Nephron (organoid): ENCODE measurements at regions not wholly inside any gene's neighbourhood (a gene's known extent, or its start where the extent isn't known, plus 50 kb on each side); places are given as distances from the start of the nearest gene placed in this dataset.
"Not testable (repeated sequence)": the region's sequence is repeated elsewhere in the genome, so short reads cannot be mapped to it uniquely, and the experiment has no call there.

Experiments
- H3K27ac Mint-ChIP-seq, 3 experiments: 2 replicates each; pipeline ENCODE4 v1.8.0; 2020; ENCODE audit warnings: mixed read lengths in 3 of 3, mild to moderate bottlenecking in 2 of 3, moderate library complexity in 1 of 3
- H3K27me3 Mint-ChIP-seq: 2 replicates; pipeline ENCODE4 v1.8.0; 2021; ENCODE audit warnings: low read depth, mild to moderate bottlenecking, moderate library complexity, mixed read lengths
- H3K36me3 Mint-ChIP-seq: 2 replicates; pipeline ENCODE4 v1.8.0; 2020; ENCODE audit warnings: low read depth, mixed read lengths
- H3K4me1 Mint-ChIP-seq: 2 replicates; pipeline ENCODE4 v1.8.0; 2020; ENCODE audit warnings: mixed read lengths
- H3K4me3 Mint-ChIP-seq, 3 experiments: 2 replicates each; pipeline ENCODE4 v1.8.0; 2020; ENCODE audit warnings: mild to moderate bottlenecking in 3 of 3, mixed read lengths in 3 of 3, moderate library complexity in 2 of 3
- H3K9me3 Mint-ChIP-seq: 2 replicates; pipeline ENCODE4 v1.8.0; 2020; ENCODE audit warnings: mixed read lengths
- TF ChIP-seq, protein P1 (sequence below), 3 experiments: fragments of 200-600 bp; sonication (generic); IDR thresholded peaks; one replicate each; pipeline ENCODE4 v1.5.0; 2021; ENCODE audit warnings: antibody characterized with exemption in 3 of 3; ENCODE audit not compliant: unreplicated experiment in 3 of 3

DNA sequence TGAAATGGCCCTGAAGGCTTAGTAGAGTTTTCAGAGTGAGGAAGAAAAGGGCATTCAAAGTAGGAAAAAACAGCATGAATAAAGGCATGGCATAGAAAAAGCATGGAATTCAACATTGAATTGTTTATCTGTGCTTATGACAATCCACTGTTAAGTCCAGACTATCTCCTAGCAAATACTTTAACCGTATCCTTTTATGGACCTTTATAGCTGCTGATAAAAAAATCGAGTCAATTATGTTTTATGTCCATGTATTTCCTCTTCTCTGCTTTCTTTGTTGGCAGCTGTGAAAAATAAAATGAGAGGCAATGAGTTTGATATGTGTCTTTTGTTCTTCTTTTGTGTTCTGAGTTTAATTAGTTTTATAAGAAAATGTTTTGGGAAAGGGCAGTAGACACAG, 70.4 kb downstream of the TDRD15 start:
- Mint-ChIP-seq H3K4me3 (no peak overlapping the region), H3K4me1 (peaks cover 6% of the 10 kb centered on the region), H3K36me3 (no peaks in the 10 kb centered on the region), H3K27me3 (no peaks in the 10 kb centered on the region), H3K27ac (no peak overlapping the region), H3K9me3 (peaks cover 10% of the 10 kb centered on the region)
- TF ChIP-seq, protein P1, sequence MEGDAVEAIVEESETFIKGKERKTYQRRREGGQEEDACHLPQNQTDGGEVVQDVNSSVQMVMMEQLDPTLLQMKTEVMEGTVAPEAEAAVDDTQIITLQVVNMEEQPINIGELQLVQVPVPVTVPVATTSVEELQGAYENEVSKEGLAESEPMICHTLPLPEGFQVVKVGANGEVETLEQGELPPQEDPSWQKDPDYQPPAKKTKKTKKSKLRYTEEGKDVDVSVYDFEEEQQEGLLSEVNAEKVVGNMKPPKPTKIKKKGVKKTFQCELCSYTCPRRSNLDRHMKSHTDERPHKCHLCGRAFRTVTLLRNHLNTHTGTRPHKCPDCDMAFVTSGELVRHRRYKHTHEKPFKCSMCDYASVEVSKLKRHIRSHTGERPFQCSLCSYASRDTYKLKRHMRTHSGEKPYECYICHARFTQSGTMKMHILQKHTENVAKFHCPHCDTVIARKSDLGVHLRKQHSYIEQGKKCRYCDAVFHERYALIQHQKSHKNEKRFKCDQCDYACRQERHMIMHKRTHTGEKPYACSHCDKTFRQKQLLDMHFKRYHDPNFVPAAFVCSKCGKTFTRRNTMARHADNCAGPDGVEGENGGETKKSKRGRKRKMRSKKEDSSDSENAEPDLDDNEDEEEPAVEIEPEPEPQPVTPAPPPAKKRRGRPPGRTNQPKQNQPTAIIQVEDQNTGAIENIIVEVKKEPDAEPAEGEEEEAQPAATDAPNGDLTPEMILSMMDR (IDR thresholded peaks at IDR 0.05; ENCODE audit: unreplicated experiment in 3 of 3): no peak

DNA sequence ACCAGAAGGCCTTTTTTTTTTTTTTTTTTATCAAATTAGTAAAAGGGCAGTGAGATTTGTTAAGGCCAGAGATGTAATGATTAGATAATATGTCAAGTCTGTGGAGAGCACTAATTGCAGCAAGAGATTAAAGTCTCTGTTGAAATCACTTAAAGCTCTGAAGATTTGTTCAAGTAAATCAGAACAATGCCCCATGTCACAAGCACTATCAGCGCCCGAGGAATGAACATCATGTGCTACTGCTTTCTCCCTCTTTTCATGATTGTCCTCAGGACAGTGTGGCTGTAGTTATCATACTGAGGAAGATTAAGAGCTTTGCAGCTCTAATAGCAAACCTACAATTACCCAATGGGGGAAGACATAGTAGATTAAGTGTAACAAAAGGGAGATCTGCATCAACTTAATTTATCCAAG, 71.1 kb downstream of the TDRD15 start:
- H3K9me3 Mint-ChIP-seq: peaks cover 10% of the 10 kb centered on the region
- no peak overlapping the region for H3K4me3 Mint-ChIP-seq
- H3K27ac Mint-ChIP-seq: no peak overlapping the region
- no peaks in the 10 kb centered on the region for H3K27me3 Mint-ChIP-seq
- peaks cover 6% of the 10 kb centered on the region for H3K4me1 Mint-ChIP-seq
- TF ChIP-seq, protein P1 (IDR thresholded peaks at IDR 0.05; ENCODE audit: unreplicated experiment in 3 of 3): no peak
- H3K36me3 Mint-ChIP-seq: no peaks in the 10 kb centered on the region

DNA sequence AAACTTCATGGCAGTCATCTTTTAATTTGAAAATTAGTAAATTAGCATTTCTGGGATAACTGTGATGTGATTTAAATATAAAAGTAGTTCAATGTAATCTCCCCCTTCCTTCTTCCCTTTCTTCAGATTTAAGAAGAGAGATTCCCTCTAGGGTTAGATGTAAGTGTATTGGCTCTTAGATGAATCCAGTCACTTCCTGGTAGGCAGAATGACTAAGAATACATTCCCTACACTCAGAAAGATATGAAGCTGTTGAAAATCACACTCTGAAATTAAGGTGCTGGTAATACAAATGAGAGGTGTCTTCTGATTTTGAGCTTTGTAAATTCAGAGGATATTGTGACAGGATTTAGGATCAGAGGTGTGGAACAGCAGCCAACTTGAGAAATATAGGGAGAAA, 71.6 kb downstream of the TDRD15 start:
- H3K4me1 Mint-ChIP-seq: peaks cover 6% of the 10 kb centered on the region
- H3K4me3 Mint-ChIP-seq: no peak overlapping the region
- no peaks in the 10 kb centered on the region for H3K36me3 Mint-ChIP-seq
- H3K27me3 Mint-ChIP-seq: no peaks in the 10 kb centered on the region
- H3K27ac Mint-ChIP-seq: no peak overlapping the region
- TF ChIP-seq, protein P1 (IDR thresholded peaks at IDR 0.05; ENCODE audit: unreplicated experiment in 3 of 3): no peak
- peaks cover 8% of the 10 kb centered on the region for H3K9me3 Mint-ChIP-seq

DNA sequence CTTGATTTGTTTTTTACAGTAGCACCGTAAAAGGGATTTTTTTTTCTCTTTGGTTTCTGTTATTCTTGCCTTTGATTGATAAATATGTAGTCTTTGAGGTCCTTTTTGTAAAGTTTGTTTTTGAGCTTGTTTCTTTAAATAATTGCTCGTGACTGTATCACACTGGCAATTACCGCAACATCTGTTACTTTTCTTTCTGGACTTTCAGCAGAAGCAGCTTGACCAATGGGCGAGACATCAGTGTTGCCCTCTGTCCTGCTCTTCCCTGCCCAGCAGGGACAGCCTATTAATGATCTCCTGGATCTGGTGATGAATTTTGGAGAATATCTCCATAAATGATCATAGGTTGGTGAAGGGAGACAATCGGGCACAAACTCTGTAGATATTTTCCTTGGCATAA, 74.9 kb downstream of the TDRD15 start:
- Mint-ChIP-seq H3K36me3 (no peaks in the 10 kb centered on the region), H3K9me3 (no peaks in the 10 kb centered on the region), H3K27me3 (no peaks in the 10 kb centered on the region), H3K4me1 (peaks cover 6% of the 10 kb centered on the region), H3K27ac (no peak overlapping the region), H3K4me3 (no peak overlapping the region)
- TF ChIP-seq, protein P1 (IDR thresholded peaks at IDR 0.05; ENCODE audit: unreplicated experiment in 3 of 3): no peak

DNA sequence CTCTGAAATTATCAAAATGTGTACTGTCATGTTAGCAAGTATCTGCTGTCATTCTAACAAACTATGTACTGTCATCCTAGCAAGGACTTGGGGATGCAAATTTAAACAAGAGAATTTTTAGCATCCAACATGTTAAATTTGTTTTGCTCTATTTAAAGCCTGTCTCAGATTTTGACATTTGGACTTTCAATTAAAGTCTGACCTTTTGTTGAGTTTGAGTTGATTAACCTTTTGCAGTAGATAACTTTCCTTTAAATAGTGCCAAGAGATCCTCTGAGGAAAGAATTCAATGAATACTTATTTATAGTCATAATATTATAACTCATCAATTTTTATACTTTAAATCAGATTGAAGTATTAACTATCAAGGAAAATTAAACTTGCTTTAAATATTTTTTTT, 80.2 kb downstream of the TDRD15 start:
- H3K4me3 Mint-ChIP-seq: no peak overlapping the region
- H3K36me3 Mint-ChIP-seq: no peaks in the 10 kb centered on the region
- peaks cover 4% of the 10 kb centered on the region for H3K9me3 Mint-ChIP-seq
- H3K27me3 Mint-ChIP-seq: peaks cover 3% of the 10 kb centered on the region
- H3K4me1 Mint-ChIP-seq: no peaks in the 10 kb centered on the region
- no peak overlapping the region for H3K27ac Mint-ChIP-seq
- TF ChIP-seq, protein P1 (IDR thresholded peaks at IDR 0.05; ENCODE audit: unreplicated experiment in 3 of 3): no peak

DNA sequence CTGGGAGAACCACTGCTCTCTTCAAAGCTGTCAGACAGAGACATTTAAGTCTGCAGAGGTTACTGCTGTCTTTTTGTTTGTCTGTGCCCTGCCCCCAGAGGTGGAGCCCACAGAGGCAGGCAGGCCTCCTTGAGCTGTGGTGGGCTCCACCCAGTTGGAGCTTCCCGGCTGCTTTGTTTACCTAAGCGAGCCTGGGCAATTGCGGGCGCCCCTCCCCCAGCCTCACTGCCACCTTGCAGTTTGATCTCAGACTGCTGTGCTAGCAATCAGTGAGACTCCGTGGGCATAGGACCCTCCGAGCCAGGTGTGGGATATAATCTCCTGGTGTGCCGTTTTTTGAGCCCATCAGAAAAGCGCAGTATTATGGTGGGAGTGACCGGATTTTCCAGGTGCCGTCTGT, 90.3 kb downstream of the TDRD15 start:
- H3K4me3 Mint-ChIP-seq, H3K36me3 Mint-ChIP-seq, H3K4me1 Mint-ChIP-seq, H3K27me3 Mint-ChIP-seq, H3K27ac Mint-ChIP-seq: not testable (repeated sequence)
- H3K9me3 Mint-ChIP-seq: peaks cover 11% of the 10 kb centered on the region
